ENCODE measurements at regions not wholly inside any gene's neighbourhood (a gene's known extent, or its start where the extent isn't known, plus 50 kb on each side); places are given as distances from the start of the nearest gene placed in this dataset.

DNA sequence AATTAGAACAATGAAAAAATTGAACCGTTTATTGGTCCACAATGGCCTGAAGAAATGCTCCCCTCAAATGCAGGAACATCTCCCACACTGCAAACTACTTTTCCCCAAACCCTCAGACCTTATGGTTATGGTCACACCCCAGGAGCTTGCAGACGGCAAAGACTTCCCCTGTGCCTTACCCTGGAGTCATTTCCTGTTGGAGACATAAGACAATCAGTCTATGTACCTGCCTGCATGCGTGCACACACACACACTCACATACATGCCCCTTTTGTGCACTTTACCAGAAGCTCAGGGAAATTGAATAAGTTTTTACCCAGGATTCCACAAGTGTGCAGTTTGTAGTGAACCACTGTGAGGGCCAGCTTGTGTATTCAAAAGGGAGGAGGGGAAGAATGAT is 281.9 kb upstream of the CELF4 start:
- no peaks in the 10 kb centered on the region for H3K27me3 Mint-ChIP-seq (ENCODE audit: insufficient read depth, unreplicated experiment)
- Histone ChIP-seq H3K4me3 (ENCODE audit: low read depth, low read length) (no peak overlapping the region), H3K36me3 (ENCODE audit: control insufficient read depth, insufficient read depth, low read length) (no peaks in the 10 kb centered on the region), H3K27me3 (replicated peaks; ENCODE audit: control insufficient read depth, insufficient read depth, low read length) (no peaks in the 10 kb centered on the region), H3K4me1 (no peaks in the 10 kb centered on the region), H3K9me3 (no peaks in the 10 kb centered on the region)
- CTCF ChIA-PET: no interaction called here
- BruUV-seq (replicated peaks): no TSS peak
- DNase-seq: no peak
- intact Hi-C loops (cut with micrococcal nuclease; ENCODE audit: unreplicated experiment): no loop called here
- TF ChIP-seq, protein P1, sequence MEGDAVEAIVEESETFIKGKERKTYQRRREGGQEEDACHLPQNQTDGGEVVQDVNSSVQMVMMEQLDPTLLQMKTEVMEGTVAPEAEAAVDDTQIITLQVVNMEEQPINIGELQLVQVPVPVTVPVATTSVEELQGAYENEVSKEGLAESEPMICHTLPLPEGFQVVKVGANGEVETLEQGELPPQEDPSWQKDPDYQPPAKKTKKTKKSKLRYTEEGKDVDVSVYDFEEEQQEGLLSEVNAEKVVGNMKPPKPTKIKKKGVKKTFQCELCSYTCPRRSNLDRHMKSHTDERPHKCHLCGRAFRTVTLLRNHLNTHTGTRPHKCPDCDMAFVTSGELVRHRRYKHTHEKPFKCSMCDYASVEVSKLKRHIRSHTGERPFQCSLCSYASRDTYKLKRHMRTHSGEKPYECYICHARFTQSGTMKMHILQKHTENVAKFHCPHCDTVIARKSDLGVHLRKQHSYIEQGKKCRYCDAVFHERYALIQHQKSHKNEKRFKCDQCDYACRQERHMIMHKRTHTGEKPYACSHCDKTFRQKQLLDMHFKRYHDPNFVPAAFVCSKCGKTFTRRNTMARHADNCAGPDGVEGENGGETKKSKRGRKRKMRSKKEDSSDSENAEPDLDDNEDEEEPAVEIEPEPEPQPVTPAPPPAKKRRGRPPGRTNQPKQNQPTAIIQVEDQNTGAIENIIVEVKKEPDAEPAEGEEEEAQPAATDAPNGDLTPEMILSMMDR (IDR thresholded peaks at IDR 0.05; ENCODE audit: insufficient read depth in 1 of 2, low read depth in 1 of 2, low read length in 1 of 2, severe bottlenecking in 1 of 2, unreplicated experiment in 1 of 2): no peak
- H3K4me1 Mint-ChIP-seq (ENCODE audit: low read depth, unreplicated experiment): no peaks in the 10 kb centered on the region
- H3K27ac Mint-ChIP-seq (ENCODE audit: unreplicated experiment): no peak overlapping the region
- POLR2A ChIA-PET: no interaction called here
- no peak overlapping the region for H3K4me3 Mint-ChIP-seq (ENCODE audit: unreplicated experiment)
- H3K36me3 Mint-ChIP-seq (ENCODE audit: insufficient read depth, unreplicated experiment): no peaks in the 10 kb centered on the region
- H3K9me3 Mint-ChIP-seq (ENCODE audit: unreplicated experiment): no peaks in the 10 kb centered on the region

DNA sequence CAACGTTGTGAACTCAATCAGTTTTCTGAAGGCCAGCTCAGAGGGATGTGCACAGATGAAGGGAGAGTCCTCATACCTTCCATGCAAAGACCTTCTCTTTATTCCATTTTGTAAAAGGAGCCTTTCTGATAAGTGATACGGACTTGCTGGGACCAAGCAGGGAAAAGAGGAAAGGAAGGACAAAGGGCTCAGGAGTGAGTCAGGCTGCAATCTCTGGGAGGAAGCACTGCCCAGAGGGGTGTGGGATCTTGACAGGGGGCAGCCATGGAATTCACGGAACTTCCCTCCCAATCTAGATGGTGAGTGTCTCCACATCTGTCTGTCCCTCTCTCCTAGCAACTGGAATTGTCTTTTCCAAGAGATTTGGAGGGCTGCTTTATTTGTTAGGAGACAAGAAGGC is 281.4 kb upstream of the CELF4 start:
- no peaks in the 10 kb centered on the region for H3K36me3 ChIP-seq (ENCODE audit: control insufficient read depth, insufficient read depth, low read length)
- H3K36me3 Mint-ChIP-seq (ENCODE audit: insufficient read depth, unreplicated experiment): no peaks in the 10 kb centered on the region
- H3K27me3 Mint-ChIP-seq (ENCODE audit: insufficient read depth, unreplicated experiment): no peaks in the 10 kb centered on the region
- no peaks in the 10 kb centered on the region for H3K27me3 ChIP-seq (replicated peaks; ENCODE audit: control insufficient read depth, insufficient read depth, low read length)
- ChIA-PET POLR2A (no interaction called here), CTCF (no interaction called here)
- TF ChIP-seq, protein P1 (IDR thresholded peaks at IDR 0.05; ENCODE audit: insufficient read depth in 1 of 2, low read depth in 1 of 2, low read length in 1 of 2, severe bottlenecking in 1 of 2, unreplicated experiment in 1 of 2): no peak
- no peaks in the 10 kb centered on the region for H3K4me1 ChIP-seq
- no peaks in the 10 kb centered on the region for H3K9me3 Mint-ChIP-seq (ENCODE audit: unreplicated experiment)
- intact Hi-C loops (cut with micrococcal nuclease; ENCODE audit: unreplicated experiment): no loop called here
- H3K4me3 ChIP-seq (ENCODE audit: low read depth, low read length): no peak overlapping the region
- BruUV-seq (replicated peaks): no TSS peak
- H3K27ac Mint-ChIP-seq (ENCODE audit: unreplicated experiment): no peak overlapping the region
- no peak overlapping the region for H3K4me3 Mint-ChIP-seq (ENCODE audit: unreplicated experiment)
- H3K9me3 ChIP-seq: no peaks in the 10 kb centered on the region
- H3K4me1 Mint-ChIP-seq (ENCODE audit: low read depth, unreplicated experiment): no peaks in the 10 kb centered on the region
- DNase-seq: no peak

DNA sequence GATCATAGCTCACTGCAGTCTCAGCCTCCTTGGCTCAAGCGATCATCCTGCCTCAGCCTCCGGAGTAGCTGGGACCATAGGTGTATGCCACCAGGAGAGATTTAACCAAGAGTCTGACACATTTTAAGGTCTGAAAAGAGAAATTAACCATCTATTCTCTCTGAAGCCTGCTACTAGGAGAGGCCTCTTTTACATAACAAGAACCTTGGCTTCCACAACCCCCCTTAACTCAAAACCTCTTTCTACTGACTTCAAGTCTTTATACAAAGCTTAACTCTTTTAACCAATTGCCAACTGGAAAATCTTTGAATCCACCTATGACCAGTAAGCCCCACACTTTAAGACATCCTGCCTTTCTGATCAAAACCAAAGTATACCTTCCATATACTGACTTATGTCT is 279.9 kb upstream of the CELF4 start:
- Histone ChIP-seq H3K4me3 (ENCODE audit: low read depth, low read length) (no peak overlapping the region), H3K4me1 (no peaks in the 10 kb centered on the region), H3K27me3 (replicated peaks; ENCODE audit: control insufficient read depth, insufficient read depth, low read length) (no peaks in the 10 kb centered on the region), H3K9me3 (no peaks in the 10 kb centered on the region), H3K36me3 (ENCODE audit: control insufficient read depth, insufficient read depth, low read length) (no peaks in the 10 kb centered on the region)
- ChIA-PET CTCF (no interaction called here), POLR2A (no interaction called here)
- no peak overlapping the region for H3K27ac Mint-ChIP-seq (ENCODE audit: unreplicated experiment)
- no peaks in the 10 kb centered on the region for H3K4me1 Mint-ChIP-seq (ENCODE audit: low read depth, unreplicated experiment)
- H3K27me3 Mint-ChIP-seq (ENCODE audit: insufficient read depth, unreplicated experiment): no peaks in the 10 kb centered on the region
- H3K4me3 Mint-ChIP-seq (ENCODE audit: unreplicated experiment): no peak overlapping the region
- DNase-seq: no peak
- TF ChIP-seq, protein P1 (IDR thresholded peaks at IDR 0.05; ENCODE audit: insufficient read depth in 1 of 2, low read depth in 1 of 2, low read length in 1 of 2, severe bottlenecking in 1 of 2, unreplicated experiment in 1 of 2): no peak
- H3K36me3 Mint-ChIP-seq (ENCODE audit: insufficient read depth, unreplicated experiment): no peaks in the 10 kb centered on the region
- intact Hi-C loops (cut with micrococcal nuclease; ENCODE audit: unreplicated experiment): no loop called here
- no TSS peak for BruUV-seq (replicated peaks)
- no peaks in the 10 kb centered on the region for H3K9me3 Mint-ChIP-seq (ENCODE audit: unreplicated experiment)

Data from Caco-2 (cell line).